ENCODE measurements at regions not wholly inside any gene's neighbourhood (a gene's known extent, or its start where the extent isn't known, plus 50 kb on each side); places are given as distances from the start of the nearest gene placed in this dataset.

DNA sequence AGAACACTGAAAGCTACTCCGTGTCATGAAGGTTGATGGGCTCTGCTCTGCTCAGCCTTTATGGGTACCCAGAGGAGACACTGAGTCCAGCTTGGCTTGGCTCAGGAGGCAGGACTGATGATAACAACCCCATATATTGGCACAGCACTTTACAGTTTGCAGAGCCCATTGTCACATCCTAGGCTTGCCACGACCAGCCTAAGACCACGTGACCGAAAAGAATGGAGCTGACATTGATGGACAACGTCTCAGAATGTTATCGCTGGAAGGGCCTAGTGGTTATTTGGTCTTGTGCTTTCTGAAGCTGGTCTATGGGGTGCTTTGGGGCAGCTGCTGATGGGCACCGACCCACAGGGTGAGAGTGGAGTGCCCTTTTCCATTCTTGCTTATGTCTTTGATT lies 72.9 kb upstream of the RUNX3 start:
- H3K4me3 ChIP-seq (ENCODE audit: low read depth, low read length): no peak overlapping the region
- TF ChIP-seq, protein P1, sequence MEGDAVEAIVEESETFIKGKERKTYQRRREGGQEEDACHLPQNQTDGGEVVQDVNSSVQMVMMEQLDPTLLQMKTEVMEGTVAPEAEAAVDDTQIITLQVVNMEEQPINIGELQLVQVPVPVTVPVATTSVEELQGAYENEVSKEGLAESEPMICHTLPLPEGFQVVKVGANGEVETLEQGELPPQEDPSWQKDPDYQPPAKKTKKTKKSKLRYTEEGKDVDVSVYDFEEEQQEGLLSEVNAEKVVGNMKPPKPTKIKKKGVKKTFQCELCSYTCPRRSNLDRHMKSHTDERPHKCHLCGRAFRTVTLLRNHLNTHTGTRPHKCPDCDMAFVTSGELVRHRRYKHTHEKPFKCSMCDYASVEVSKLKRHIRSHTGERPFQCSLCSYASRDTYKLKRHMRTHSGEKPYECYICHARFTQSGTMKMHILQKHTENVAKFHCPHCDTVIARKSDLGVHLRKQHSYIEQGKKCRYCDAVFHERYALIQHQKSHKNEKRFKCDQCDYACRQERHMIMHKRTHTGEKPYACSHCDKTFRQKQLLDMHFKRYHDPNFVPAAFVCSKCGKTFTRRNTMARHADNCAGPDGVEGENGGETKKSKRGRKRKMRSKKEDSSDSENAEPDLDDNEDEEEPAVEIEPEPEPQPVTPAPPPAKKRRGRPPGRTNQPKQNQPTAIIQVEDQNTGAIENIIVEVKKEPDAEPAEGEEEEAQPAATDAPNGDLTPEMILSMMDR (IDR thresholded peaks at IDR 0.05; ENCODE audit: borderline replicate concordance, insufficient read depth, low read depth, low read length): no peak

DNA sequence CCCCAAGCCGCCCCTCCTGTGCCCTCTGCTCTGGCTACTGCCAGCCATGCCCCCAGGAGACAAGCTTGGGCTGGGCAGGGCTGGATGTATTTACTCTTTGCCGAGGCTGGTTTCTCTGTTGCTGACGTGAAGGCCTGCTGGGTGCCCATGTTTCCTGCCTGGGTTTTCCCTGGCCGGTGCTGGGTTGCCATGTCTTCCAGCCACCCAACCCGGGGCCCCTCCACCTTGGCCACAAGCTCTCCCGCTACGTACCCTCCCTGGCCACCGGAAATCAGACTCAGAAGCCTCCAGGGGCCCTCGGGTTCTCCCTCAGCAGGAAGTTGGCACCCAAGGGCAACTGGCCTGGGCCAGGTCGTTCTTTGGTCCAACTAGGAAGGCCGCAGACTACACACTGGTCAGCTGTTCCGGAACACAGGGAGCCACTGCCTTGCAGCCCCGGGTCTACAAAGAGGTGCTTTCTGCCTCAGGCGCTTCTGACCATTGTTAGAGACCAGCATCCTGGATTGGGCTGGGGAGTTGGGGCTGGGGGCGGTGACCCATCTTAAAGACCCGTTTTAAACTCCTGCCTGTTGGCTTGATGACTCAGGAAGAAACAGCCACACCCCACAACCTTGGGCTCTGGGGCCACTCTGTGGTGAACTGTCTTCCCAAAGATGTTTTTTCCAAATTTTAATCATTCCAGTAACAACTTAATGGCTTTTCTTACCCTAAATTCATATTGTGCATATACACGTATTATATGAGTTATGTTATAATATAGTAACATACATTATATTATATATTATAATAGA lies 71.2 kb upstream of the RUNX3 start:
- H3K4me3 ChIP-seq (ENCODE audit: low read depth, low read length): no peak overlapping the region

DNA sequence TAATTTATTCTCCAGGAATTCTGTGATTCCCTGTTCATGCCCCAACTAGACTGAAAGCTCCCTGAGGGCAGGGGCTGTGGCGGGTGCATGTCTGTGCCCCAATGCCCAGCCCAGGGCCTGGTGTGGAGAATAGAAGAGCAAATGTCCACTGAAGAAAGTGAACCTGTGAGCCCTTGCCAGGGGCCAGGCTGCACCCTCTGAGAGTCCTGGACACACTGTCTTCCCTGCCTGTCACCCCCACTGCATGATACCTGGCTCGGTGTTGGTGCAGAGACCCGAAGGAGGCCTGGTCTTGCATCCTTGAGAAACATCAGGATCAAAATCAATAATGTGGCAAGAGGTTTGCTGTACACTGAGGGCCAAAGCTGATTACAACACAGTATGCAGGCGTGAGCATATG lies 69.8 kb upstream of the RUNX3 start:
- TF ChIP-seq, protein P1 (IDR thresholded peaks at IDR 0.05; ENCODE audit: borderline replicate concordance, insufficient read depth, low read depth, low read length): no peak
- no peak overlapping the region for H3K4me3 ChIP-seq (ENCODE audit: low read depth, low read length)

More for the DNA sequence above, 71.2 kb upstream of the RUNX3 start:
- TF ChIP-seq, protein P1 (IDR thresholded peaks at IDR 0.05; ENCODE audit: borderline replicate concordance, insufficient read depth, low read depth, low read length): no peak

DNA sequence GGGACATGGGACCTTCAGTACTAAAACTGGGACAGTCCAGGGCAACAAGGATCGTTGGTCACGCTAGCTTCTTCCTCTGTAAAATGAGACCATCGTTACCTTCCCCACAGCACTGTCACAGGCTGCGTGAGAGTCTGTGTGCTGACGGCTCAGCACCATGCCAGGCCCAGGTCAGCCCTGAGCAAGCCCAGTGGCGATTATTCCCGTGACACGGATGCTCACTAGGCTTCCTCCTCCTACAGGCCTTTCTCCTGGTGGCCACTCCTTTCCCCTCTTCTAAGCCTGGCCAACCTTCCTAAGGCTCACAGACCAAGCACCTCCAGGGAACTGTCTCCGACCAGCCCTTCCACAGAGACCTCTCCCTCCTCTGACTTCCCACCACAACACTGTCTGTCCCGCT lies 69.3 kb upstream of the RUNX3 start:
- TF ChIP-seq, protein P1 (IDR thresholded peaks at IDR 0.05; ENCODE audit: borderline replicate concordance, insufficient read depth, low read depth, low read length): no peak
- H3K4me3 ChIP-seq (ENCODE audit: low read depth, low read length): no peak overlapping the region

DNA sequence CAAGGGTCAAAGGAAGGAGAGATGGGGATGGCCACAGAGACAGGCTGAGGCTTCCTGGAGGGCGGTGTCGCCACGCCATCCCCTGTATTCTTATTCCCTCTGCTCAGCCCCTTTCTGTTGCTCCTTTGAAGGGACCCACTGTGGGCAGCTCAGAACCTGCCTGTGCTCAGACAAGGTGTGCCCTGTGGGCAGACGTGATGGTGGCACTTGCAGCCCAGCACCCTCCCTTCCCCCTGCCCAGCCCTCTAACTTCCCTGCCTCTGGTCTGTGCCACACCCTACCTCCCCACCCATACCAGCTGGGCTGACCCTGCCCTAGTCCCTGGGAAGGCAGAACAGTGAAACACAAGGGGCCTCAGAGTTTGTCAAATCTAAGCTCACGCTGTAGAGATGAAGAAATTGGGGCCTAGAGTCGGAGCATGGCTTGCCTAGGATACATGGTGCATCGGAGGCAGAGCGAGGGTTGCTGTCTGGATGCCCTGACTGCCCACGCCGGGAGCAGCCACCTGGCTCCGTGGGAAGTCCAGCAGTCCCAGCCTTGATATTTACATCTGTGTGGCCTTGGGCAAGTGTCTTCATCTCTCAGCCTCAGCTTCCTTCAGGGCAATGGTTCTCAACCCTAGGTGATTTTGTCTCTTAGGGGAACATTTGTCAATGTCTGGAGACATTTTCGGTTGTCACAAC lies 68.6 kb upstream of the RUNX3 start:
- TF ChIP-seq, protein P1 (IDR thresholded peaks at IDR 0.05; ENCODE audit: borderline replicate concordance, insufficient read depth, low read depth, low read length): no peak
- H3K4me3 ChIP-seq (ENCODE audit: low read depth, low read length): no peak overlapping the region

DNA sequence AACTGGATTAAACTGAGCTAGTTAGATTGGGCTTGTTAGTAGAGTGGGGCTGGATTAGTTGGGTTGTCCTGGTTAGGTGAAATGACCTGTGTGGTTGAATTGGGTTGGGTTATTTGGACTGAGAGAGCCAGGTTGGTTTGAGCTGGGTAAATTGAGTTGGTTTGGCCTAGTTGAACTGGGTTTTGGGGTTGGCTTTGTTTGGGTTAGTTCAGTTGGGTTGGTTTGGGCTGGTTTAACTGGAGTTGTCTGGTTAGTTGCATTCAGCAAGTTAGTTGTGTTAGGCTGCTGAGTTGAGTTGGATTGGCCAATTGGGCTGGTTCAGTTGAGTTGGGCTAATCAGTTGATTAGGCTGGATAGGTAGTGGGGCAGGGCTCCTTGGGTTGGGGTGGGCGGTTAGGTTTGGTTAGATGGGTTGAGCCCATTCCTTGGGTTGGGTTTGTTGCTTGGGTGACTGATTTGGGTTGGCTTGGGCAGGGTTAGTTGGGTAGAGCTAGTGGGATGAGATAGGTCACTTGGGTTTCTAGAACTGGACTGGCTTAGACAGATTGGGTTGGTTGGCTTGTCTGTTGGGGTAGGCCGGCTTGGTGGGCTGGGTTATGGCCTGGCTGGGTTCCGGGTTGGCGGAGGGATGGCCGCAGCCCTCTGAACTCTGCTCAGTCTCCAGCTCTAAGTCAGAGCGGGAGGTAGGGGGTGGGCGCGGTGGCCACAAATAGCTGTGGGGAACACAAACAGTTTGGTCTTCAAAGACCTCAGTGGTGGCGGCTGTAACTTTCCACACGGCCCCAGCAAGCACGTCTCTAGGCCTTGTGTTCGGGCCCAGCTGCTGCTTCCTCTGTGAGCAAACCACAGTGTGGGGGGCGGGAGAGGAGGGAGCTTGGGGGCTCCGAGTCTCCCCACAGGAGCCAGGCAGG lies 67.2 kb upstream of the RUNX3 start:
- no peak overlapping the region for H3K4me3 ChIP-seq (ENCODE audit: low read depth, low read length)
- TF ChIP-seq, protein P1 (IDR thresholded peaks at IDR 0.05; ENCODE audit: borderline replicate concordance, insufficient read depth, low read depth, low read length): no peak

Measured in GM12875 (cell line).